NCI-H345 (cell line): ENCODE measurements at regions not wholly inside any gene's neighbourhood (a gene's known extent, or its start where the extent isn't known, plus 50 kb on each side); places are given as distances from the start of the nearest gene placed in this dataset.
A peak's percentile ranks its signal among the peaks of the same experiment; 100 is the strongest.
"Not testable (repeated sequence)": the region's sequence is repeated elsewhere in the genome, so short reads cannot be mapped to it uniquely, and the experiment has no call there.

Experiments
- DNase-seq: peaks from one replicate; lab custom pipeline; 2025; lab: John Stamatoyannopoulos, UW

DNA sequence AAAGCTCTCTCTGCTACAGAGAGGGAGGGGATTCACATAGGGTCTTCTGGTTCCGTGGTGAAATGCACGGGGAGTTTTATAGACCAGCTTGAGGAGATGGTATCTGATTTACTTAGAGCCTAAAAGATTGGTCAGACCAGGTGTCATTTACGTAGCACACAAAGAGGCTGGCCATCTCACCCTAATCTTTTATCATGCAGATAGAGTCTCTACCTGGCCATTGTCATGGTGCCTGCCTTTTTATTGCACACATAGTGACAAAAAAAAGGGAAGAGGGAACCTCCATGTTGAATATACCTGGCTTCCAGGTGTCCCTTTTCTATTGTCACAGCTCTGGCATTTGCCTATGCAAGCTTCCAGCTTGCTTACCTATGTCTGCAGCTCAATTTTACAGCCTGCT is 1456.1 kb downstream of the GATA3 start:
- DNase-seq: no peak

DNA sequence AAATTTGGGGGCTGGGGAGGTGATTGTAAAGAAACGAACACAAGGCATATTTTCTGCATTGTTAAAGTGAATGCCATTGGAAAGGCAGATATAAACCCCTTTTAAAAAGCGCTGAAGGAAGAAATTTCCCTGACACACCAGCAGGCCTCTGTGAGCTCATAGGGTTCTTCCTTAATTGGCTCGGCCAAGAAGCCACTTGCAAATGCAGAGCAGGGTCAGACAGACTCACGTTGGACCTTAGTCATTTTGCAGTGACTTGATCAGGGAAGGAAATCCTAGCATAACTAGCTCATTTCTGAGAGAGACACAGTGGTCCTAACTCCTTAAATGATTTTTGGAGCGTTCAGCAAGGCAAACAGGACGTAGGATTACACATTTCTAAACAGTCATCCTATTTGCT is 1461.4 kb downstream of the GATA3 start:
- no peak for DNase-seq

DNA sequence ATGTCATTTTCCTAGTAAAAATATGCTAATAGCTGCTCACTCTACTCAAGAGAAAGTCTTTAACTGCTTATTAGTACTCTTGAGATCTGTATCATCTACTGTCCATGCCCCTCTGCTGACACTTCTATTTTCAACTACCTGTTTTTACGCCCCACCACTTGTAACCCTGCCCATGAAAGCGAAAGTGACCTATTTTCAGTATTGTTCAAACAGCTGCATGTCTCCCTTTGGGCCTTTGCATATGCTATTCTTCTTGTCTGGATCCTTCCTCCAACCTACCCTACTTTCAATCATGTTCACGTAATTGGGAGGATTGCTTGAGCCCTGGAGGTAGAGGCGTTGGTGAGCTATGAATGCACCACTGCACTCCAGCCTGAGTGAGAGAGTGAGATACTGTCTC is 1481.3 kb downstream of the GATA3 start:
- no peak for DNase-seq

DNA sequence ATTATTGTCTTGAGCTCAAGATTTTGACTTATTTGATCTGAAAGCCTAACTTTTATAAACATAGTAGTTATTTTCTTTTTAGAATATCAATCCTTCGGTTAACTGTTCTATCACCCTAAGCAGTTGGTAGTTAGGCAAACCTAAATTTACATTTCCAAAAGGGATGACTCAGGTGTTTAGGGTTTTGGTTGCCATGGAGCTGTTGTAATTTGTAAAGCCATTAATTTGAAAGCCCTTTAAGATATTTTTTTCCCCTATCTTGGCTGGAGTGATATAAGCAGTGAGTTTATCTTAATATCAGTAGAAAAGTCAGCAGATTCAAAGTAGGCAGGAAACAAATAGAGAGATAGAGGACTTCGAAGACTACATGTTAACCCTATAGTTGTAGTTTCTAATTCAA is 1472.6 kb upstream of the CELF2 start:
- no peak for DNase-seq

DNA sequence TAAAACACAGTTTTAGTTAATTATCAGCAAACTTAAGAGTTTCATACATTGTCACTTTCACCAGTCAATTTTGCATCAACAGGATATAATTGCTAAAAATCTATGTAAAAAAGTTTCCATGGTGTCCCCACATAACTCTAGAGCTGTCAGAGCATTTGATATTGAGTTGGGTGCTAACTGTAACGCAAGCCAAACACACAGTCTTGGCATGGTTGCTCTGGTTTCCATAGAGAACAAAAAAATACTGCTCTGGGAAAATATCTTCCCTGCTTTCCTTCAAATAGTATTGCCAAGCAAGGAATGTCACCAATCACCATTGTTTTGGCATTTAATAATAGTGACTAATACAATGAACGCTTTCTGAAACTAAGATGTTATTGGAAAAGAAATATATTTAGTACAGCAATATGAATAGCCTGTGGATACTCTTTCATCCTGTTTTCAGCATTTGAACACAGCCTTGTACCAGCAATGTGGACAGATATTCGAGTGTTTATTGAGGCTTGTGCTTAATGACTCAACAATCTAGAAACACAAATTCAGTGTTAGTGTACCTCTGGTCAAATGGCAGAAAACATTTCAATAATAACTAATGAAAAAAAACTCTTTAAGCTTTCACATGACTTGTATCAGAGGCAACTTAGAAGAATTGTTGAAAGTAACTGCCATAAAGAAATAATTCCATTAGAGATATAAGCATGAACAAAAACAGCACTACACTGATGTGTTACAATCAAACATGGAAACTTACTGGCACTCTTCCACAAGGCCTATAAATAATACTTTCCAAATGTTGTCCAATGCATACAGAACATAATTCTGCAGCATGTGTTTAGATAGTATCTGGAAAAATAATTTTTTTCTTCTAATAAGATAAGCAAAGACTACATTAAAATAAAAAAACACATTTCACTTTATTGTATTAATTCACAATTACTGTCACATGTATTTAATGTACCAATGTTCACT is 1469.5 kb upstream of the CELF2 start:
- no peak for DNase-seq

DNA sequence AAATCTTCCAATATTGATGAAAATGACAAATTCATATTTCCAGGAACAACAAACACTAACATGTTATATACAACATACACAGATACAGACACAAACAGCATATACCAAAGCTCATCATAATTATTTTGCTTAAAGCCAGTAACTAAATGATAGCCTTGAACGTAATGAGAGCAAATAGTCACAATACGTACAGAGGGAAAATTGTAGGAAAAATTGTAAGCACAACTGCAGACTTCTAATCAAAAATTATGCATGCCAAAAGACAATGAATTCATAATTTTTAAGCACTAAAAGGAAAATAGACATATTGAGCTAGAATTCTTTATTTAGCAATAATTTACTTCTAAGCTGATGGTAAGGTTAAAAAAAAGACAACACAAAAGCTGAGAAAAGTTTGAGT is 1466.9 kb upstream of the CELF2 start:
- no peak for DNase-seq

DNA sequence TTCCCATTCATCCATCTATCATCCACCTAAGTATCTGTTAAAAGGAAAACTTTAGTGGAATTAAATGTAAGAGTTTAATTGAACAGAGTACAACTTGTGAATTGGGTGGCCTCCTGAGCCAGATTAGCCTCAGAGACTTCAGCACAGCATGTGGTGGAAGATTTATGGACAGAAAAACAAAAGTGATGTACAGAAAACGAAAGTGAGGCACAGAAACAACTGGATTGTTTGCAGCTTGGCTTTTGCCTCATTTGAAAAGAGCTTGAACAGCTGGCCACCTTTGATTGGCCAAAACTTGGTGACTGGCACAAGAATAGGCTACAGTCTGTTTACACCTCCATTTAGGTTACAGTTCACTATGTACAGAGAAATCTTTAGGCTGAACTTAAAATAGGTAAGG is 1463.4 kb upstream of the CELF2 start:
- DNase-seq: no peak

DNA sequence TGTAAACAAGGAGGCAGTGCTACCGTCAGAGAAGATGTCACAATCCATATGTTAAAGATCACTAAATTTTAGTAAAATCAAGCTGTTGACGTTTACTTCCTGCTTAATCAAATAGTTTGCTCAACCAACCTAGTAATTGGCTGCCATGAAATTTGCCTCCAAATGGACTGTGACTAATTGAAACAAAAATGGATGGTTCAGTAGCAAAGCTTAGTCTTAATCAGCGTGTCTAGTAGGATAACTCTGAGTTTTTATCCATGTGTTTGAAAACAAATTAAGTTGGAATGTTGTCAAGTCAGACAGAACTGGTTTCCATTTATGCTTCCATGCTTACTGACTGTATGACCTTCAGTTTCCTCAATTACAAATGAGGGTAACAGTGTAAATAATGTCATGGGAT is 1456.7 kb upstream of the CELF2 start:
- no peak for DNase-seq

DNA sequence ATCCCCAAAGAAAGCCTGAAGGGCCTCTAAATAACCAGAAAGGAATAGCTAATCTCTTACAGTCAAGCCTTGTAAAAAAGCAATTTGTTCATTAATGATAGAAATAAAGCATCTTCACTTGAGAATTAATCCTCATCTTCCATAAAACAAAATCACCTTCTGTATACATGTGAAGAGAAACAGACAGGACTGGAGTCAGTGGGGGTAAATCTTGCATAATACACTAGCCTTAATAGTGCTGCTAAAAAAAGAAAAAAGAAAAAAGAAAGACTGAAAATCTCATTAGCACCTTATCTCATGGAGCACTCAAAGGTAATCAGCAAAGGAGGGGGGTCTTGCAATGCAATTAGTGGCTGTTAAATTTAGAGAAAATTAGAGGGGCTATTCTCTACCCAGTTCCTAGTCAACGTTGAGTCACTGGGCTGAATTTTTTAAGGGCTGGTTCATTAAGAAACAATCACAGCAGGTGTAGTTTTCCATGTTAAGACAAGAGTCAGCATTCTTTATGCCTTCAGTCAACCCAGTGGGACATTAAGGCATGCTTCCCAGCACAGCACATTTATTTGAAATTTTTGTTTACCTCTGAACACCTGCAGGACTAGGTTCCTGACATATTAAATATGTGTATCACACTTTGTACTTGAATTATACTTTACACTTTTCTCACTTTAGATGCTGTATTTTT is 1455.7 kb upstream of the CELF2 start:
- no peak for DNase-seq

DNA sequence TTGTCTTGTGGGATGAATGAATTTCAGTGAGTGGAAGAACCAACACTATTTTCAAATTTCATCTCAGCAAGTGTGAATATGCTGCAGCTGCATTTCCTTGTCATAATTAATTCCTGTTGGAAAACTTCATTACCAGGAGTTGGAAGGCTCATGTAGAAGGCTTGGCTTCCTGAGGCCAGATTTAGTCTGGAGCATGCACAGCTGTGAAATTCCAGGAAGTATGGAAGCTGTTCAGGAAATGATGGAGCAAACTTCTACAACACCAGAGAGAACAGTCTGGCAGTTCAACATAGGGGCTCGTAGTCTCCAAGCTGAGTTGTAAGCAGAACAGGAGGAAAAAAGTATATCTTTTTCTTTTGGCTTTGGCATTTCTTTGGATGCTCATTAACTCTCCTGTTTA is 1439.9 kb upstream of the CELF2 start:
- DNase-seq: no peak

DNA sequence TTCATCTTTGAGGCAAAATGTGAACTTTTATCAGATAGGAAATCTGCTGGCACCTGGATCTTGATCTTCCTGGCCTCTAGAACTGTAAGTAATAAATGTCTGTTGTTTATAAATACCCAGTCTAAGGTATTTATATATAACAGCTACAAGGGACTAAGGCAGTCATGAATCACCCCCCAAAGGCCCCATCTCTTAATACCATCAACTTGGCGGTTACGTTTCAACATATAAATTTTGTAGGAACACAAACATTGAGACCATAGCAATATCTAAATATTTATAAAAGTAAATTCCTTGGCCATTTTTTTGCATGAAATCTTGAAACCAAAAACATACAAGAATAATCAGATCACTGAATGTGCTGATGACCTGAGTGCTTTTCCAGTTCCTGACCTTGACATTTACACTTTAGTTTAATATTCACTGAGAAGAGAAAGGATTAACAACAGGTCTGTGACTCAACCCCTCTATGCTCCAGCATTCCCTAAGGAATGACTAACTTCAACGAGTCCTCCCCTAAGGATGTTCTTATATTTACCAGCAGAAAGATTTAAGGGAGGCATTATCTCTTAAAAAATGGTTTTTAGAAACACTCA is 1438.5 kb upstream of the CELF2 start:
- no peak for DNase-seq

DNA sequence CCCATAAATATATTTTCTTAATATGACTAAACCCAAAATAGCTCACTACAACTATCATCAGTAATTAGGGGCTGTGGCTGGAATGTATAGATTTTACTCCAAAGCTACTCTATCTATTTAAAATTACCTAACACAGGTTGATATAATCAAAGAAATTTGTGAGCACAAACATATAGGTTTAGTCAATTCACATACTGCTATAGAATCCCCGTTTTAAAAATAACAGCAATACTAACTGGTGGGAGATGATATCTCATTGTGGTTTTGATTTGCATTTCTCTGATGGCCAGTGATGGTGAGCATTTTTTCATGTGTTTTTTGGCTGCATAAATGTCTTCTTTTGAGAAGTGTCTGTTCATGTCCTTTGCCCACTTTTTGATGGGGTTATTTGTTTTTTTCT is 1434.9 kb upstream of the CELF2 start:
- DNase-seq: not testable (repeated sequence)

DNA sequence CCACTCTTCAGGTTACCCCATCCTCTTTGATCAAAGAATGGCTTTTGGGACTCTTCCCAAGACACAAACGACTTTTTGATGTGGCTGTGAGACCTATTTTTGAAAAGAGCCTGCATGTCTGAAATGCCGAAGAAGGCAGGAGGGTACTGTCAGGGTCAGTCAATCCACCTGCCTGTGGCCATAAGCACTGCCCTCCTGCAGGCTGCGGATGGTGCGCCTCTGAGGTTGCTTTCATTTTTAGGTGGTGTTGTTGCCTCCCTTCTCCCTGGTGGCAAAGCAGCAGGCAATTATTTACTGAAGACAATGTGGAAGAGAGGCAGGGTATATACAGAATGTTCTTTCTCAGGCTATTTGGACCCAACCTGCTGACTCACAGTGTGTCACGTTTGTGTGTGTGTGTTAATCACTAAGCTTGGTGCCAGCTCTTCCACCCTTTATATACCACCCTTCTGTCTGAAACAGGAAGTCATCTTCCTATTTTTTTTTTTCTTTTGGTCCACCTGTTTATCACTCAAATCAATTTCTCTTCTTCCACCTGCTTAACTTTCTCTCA is 1421.2 kb upstream of the CELF2 start:
- peak; percentile 5 for DNase-seq

DNA sequence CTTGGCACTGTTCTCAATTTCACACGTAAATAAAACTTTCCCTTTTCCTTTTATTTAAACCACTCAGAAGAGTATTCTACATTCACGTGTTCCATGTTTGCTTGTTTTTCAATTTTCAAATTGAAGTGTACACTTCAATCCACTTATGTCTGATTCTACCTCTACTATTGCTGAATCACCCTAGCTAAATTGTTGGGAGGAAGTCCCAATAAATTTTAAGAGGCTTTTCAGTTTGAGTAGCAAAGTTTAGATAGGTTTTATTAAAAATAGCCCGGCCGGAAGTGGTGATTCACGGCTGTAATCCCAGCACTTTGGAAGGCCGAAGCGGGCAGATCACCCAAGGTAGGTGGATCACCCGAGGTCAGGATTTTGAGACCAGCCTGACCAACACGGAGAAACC is 1414.7 kb upstream of the CELF2 start:
- DNase-seq: no peak

DNA sequence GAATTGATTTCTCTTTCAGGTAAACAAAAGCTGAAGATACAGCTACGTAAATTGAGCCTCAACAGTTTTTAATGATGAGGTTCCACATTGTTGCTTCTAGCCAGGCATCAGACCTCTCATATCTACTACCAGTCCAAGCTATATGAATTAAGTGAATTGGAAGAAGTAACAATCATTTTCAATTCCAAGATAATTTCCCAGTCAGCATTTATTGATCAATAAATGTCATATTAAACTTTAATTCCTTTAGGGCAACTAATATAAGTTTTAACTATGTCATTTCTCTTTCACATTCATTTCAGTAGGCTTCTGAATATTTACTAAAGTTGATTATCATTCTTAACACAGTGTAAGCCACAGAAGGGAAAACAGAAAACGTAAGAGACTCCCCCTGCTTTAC is 1413.7 kb upstream of the CELF2 start:
- DNase-seq: no peak

DNA sequence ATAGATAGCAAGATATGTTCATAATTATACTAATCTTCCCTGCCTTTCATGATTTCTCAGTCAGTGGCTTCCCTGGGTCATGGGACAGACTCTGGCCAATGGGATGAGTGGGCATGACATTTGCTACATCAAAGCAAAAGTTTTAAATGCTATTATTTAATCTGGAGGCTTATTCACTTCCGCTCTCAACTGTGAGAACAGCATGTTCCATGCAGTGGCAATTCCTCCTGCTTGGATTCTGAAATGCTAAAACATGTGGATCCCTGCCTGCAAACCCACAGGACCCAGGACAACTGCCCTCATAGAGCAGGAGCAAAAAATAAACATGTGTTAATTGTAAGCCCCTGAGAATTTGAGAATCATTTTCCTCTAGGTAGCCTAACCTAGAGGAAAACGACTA is 1412.4 kb upstream of the CELF2 start:
- DNase-seq: no peak

DNA sequence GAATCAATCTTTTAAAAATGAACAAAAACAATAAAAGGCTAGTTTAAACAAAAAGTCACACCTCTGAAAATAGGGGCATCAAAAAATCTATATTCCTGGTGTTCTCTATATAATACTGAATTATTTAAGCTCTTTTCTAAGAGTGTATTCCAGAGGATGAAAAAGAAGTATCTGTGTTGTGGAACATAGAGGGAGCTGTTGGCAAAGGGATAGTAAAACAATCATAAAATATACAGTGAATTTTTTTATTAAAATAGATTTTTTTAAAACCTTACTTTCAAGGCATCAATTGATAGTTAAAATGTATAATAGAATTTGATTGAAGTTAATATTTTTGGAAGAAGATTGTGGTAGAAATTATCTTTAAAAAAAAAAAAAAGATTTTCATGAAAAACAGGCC is 1409.1 kb upstream of the CELF2 start:
- DNase-seq: no peak

DNA sequence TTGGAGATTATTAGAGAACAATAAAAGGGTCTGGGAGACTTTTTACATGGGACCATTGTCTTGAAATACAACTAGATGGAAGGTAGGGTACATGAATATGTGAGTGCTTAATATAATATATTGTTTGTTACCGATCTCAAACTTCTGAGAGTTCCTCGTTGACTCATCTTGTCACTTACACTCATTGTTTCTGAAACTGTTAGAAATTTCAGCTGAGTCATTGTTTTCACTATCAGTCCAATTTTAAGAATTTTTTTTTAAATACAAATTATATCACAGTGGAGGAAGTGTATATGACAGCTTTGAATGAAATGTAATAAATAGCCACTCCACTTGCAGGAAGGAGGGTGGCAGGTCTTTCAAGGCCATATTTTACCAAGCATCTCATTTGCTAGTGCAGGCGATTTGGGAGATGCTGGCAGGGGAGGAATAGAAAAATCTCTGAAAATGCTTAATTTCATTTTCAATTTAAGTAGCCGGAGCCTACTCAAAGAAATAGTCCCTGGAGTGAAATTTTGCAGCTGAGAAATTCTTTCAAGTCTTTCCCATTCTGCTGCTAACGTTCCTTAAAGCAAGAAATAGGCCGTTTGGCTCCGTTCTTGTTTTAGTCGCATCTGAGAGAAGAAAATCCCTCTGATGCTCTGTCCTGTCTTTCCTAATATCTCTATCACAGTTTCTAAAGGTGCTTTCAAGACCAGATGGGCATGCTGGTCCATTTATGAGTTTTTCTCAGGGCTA is 1404.2 kb upstream of the CELF2 start:
- DNase-seq: no peak

DNA sequence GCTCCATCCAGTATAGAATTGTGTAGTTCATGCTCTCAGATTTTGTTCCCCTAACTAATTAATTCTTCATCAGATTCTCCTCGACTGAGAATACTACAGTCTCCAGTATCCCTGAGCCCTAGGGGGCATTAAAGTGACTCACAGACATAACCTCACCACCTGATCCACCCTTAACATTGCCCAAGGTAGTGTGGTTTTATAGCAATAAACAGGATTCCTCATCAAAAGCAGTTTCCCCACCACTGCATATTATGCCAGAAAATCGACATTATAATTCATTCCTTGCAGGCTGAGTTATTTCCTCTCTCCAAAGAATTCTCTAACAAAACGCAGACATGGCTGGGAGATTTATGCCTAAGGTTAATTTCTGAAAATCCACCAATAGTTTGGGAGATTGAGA is 1402.5 kb upstream of the CELF2 start:
- DNase-seq: no peak

DNA sequence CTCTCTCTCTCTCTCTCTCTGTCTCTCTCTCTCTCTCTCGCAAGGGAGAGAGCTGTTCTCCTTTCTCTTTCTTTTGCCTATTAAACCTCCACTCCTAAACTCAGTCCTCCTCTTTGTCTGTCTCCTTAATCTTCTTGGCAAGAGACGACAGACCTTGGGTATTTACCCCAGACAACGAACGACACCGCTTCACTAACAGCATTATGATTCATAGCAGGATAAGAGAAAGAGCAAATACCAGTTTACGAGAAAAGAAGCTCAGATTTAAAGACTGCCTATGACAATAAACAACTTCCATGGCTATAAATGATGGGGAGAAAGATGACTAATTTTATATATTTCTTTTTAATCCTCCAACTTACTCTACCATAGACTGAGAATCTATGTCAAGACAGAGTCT is 1396.5 kb upstream of the CELF2 start:
- no peak for DNase-seq

DNA sequence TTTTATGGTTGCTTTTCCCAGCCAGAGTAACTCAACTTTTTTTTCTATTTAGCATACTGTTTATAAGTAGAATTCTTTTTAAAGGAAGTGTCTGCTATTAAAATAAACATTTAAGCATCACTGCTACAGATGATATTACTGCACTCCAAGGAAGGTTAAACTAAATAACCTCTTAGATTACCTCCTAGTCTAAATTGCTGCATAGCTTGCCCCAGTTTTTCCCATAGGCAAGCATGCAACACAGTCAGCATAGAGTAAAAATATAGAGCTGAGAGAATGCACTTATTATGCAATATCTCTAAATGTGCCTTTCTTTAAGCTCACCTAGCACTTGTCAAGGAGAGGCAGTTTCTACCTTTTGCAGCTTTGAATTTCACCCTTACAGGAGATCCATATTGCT is 1392.4 kb upstream of the CELF2 start:
- no peak for DNase-seq

DNA sequence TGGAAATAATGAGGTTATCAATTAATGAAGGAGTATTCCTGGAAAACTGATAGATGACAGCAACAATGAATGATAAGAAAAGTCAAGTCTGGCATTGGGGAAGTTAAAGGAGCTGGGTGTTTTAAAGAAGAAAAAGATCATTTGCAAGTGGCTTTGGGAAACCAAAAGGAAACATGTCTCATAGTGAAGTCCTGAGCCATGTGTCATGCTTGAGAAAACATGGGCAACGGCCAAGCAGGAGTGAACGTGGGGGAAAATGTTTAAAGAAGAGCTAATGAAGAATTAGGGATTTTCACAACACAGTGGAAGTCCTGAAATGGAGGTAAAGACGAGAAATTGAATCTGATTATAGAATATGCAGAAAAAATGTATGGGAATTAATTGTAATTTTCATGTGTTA is 1383.2 kb upstream of the CELF2 start:
- no peak for DNase-seq
